GM18520 (cell line): ENCODE measurements at regions not wholly inside any gene's neighbourhood (a gene's known extent, or its start where the extent isn't known, plus 50 kb on each side); places are given as distances from the start of the nearest gene placed in this dataset.

ENCODE experiments used
- ATAC-seq: cut with Tn5 transposase; IDR thresholded peaks from one replicate; pipeline ENCODE4 v1.9.1; 2021; ENCODE audit not compliant: unreplicated experiment

GRCh38 chr14:48454887-48455286 lies 779.5 kb upstream of the MDGA2 start:
- no peak for ATAC-seq

DNA sequence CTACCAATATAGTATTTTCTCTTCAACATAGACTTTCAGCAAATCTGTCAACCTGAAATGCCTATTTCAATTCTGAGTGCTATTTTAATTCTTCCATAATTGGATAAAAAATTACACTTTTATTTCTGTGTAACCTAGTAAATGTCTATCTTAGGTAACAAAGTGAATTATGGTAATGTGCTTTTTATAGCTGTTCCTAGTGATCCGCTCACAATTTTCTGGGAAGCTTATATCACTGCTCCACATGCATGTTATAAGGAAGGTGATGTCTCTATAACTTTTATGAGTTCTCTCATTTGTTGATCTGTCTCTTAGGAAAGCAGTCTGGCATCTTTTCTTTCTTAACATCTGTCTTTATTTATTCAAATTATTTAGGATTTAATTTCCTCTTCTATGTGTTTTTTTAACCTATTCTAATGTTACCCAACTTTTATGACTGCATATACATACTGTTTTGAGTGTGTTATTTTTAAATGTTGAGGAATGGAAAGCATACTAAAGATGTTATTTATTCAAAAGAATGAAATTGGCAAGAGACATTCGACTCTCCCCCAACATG lies 777.1 kb upstream of the MDGA2 start:
- no peak for ATAC-seq

GRCh38 chr14:48435221-48435620 lies 759.8 kb upstream of the MDGA2 start:
- ATAC-seq: no peak

DNA sequence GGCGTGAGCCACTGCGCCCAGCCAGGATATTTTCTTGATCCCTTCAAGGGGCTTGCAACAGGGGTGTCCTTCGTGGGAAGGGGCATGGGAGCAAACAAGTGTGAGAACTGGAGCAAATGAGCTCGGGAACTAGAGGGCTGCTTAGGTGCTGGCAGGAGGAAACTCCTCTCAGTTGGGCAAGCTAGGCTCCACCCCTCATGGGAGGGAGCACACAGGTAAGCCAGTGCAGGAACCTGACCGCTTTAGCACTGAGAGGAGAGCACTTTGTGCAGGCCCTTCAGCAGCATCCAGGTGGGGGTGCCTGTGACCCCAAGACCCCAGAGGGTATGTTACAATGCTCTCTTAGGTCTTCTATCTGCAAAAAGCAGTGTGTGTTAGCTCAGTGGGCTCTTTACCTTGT lies 755.4 kb upstream of the MDGA2 start:
- no peak for ATAC-seq

- ATAC-seq: no peak
These were observed 754.1 kb upstream of the MDGA2 start for GRCh38 chr14:48429512-48429911.

GRCh38 chr14:48417715-48418500 lies 742.5 kb upstream of the MDGA2 start:
- ATAC-seq: no peak

DNA sequence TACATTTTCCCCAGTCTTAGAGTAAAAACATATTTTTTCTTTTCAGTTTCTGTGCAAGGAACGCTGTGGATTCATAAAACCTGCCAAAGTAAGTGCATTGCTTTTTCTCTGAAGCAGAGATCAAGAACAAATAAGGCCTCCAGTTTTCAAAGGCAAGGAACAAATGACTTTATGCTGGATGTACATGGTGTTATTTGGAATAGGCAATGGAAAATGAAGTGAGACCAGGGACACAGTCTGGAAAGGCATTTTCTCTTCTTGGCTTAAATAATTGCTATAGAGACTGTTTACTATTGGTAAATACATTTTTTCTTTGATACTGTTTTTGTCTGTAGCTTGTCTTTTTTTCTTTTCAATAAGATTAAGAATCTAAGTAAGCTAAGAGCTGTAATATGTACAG lies 725.9 kb upstream of the MDGA2 start:
- no peak for ATAC-seq

- no peak for ATAC-seq
These were observed 723.4 kb upstream of the MDGA2 start for GRCh38 chr14:48398675-48399282.

DNA sequence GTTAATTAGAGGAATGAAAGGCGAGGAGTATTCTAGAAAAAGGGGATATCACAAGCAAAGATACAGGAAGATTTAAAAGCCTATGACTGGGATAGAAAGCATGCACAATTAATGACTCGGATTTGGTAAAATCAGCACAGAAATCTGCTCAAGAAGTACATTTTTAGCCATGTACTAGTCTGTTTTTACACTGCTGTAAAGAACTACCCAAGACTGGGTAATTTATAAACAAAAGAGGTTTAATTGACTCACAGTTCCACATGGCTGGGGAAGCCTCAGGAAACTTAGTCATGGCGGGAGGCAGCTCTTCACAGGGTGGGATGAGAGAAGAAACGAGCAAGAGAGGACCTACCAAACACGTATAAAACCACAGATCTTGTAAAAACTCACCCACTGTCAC lies 716.3 kb upstream of the MDGA2 start:
- ATAC-seq: no peak

GRCh38 chr14:48390346-48390745 lies 714.9 kb upstream of the MDGA2 start:
- no peak for ATAC-seq

DNA sequence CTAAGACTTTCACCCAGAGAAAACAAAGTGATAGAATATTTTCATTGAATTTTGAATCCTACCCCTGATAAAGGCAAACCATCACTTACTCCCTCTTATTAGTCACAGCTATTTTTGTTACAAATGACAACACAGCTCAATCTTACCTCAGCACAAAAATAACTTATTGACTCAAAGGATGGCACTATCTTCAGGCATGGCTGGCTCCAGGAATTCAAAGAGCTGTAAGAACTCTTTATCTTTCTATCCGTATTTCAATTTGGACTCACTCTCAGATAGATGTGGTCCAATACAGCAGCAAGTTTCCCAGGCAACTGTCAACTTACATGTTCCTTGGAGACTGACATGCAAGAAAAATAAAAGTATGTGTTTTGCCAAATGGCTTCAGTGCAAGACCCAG lies 709.4 kb upstream of the MDGA2 start:
- ATAC-seq: no peak

GRCh38 chr14:48382961-48383360 lies 707.6 kb upstream of the MDGA2 start:
- ATAC-seq: no peak

- no peak for ATAC-seq
These were observed 703.1 kb upstream of the MDGA2 start for GRCh38 chr14:48378541-48378940.

- no peak for ATAC-seq
These were observed 698.6 kb upstream of the MDGA2 start for GRCh38 chr14:48373981-48374380.

DNA sequence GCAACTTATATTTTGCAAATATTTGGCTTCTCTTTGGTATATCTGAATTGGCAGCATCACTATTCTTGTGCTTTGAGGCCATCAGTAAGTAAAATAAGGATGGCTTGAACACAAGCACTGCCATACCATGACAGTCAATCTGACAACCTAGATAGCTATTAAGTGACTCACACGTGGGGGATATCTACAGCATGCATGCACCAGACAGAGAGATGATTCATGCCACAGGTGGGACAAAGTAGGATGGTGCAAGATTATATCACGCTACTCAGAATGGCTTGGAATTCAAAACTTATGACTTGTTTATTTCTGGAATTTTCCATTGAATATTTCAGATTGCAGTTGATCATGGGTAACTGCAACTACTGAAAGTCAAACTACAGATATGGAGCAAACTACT lies 675.6 kb upstream of the MDGA2 start:
- ATAC-seq: no peak

DNA sequence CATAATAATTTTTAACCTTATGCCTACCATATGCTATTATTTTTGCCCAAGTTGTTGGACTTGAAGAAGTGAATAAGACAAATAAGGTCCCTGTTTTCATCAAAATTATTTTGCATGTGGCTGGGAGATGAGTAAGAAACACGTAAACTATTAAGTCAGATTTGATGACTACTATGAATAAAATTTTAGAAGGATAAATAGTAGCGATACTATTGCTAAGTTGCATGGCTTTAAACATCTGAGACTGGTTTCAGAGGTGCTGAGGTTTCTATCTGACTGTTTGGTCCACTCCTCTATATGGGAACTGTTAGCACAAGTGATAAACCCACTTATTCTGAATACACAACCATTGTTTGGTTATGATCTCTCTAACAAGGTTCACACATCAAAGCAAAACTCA lies 674.3 kb upstream of the MDGA2 start:
- ATAC-seq: no peak

DNA sequence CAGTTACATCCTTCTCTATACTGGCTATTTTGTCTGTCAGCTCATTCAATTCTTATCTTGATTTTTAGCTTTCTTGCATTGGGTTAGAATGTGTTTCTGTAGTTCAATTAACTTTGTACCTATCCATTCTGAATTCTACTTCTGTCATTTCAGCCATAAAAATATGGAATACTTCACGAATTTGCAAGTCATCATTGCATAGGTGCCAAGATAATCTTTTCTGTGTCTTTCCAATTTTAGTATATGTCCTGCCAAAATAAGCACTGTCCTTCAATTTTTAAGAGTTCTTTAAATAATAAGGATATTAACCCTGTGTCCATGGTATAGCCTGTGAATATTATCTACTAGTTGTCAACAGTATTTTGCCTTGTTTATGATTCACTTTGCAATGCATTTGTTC lies 665.7 kb upstream of the MDGA2 start:
- no peak for ATAC-seq

DNA sequence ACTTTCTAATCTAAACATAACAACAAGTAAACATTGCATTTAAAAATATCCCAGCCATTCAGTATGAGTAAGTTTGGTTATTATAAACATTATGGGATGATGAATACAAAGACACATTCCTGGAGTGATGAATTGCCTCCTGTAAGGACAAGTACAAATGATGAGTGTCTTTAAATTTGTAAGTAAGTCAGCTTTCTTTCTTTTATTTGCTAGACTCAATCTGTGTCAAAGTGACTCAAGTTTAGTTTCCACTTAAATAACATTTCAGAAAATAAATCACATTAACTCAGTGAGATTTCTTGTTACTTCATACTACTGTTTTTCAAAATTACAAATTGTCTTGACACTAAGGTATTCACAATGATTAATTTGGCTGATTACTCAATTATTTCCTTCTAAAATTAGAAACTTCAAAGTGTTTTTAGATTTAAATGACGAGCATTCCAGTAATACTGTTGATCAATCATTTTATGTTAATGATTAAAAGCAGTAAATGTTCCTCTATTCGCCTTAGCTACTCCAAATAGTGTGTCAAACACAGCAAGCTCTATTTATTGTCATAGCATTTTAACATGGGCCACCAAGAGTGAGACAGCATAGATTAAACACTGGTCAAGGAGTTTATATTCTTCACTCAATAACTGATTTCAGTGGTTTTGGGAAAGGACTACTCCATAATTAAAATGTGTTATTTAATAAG lies 658.0 kb upstream of the MDGA2 start:
- no peak for ATAC-seq

DNA sequence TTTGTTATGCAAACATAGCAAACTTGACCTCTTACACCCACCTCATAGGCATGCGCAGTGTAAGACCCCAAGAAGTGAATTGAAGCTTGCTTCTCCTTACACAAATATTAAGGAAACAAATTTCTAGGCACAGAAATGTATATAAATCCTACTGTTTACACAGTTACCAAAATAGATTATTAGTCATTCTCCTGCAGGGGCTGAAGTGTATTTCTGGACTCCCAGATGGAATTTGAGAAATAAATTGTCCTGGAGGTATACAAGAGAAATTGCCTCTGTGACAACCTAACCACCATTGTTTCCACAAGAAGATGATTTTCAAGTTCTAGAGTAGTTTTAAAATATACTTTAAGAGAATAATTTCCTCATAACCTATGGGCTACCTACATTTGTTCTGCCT lies 656.0 kb upstream of the MDGA2 start:
- no peak for ATAC-seq

DNA sequence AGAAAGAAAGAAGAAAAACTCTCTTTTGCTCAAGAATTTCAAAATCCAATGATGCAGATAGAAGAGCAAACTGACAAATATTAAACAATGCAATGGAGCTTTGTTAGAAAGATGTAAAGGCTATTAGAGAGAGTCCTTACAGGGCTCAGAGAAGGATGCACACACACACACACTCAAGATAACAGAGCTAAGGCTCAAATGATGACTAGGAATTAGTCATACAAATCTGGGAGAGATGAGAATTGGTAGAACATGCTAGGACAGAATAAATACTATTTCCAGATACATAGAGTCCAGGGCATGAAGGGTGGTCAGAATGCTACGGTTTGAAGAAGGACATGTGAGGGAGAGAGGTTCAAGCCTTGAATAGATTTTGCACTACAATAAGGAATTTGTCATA lies 650.1 kb upstream of the MDGA2 start:
- ATAC-seq: no peak

- ATAC-seq: no peak
These were observed 648.3 kb upstream of the MDGA2 start for GRCh38 chr14:48323665-48324064.

GRCh38 chr14:48319823-48320222 lies 644.4 kb upstream of the MDGA2 start:
- no peak for ATAC-seq
